OCI-LY1 (cell line): ENCODE measurements at regions not wholly inside any gene's neighbourhood (a gene's known extent, or its start where the extent isn't known, plus 50 kb on each side); places are given as distances from the start of the nearest gene placed in this dataset.
A peak's percentile ranks its signal among the peaks of the same experiment; 100 is the strongest.

Experiments used
- H2AFZ ChIP-seq: fragments of 200-600 bp; sonication (generic), shearing (Covaris generic); 2 replicates; pipeline ENCODE4 v1.6.0; 2014; ENCODE audit warnings: antibody characterized with exemption, mild to moderate bottlenecking, low read length
- H3F3A ChIP-seq: fragments of 200-600 bp; sonication (generic), shearing (Covaris generic); 2 replicates; pipeline ENCODE4 v1.6.0; 2014; ENCODE audit warnings: mild to moderate bottlenecking, antibody characterized with exemption, low read length, moderate library complexity; ENCODE audit not compliant: insufficient read depth
- H3K27ac ChIP-seq: fragments of 200-600 bp; sonication (generic); 2 replicates; pipeline ENCODE4 v1.5.1; 2014; ENCODE audit warnings: low read length, mixed run types, mild to moderate bottlenecking, low read depth; ENCODE audit not compliant: poor library complexity, severe bottlenecking
- H3K27me3 ChIP-seq: fragments of 200-600 bp; sonication (generic); 2 replicates; pipeline ENCODE4 v1.6.0; 2014; ENCODE audit warnings: antibody characterized with exemption, mild to moderate bottlenecking, low read length, moderate library complexity; ENCODE audit not compliant: insufficient read depth
- H3K36me3 ChIP-seq: fragments of 200-600 bp; sonication (generic); 2 replicates; pipeline ENCODE4 v1.6.1; 2014; ENCODE audit warnings: mild to moderate bottlenecking, antibody characterized with exemption, low read length, moderate library complexity, mixed read lengths; ENCODE audit not compliant: insufficient read depth
- H3K4me1 ChIP-seq: fragments of 200-600 bp; sonication (generic); 2 replicates; pipeline ENCODE4 v1.5.1; 2014; ENCODE audit warnings: mild to moderate bottlenecking, low read length, moderate library complexity; ENCODE audit not compliant: insufficient read depth, severe bottlenecking
- H3K4me2 ChIP-seq: fragments of 200-600 bp; sonication (generic), shearing (Covaris generic); 2 replicates; pipeline ENCODE4 v1.6.1; 2014; ENCODE audit warnings: low read length
- H3K4me3 ChIP-seq: fragments of 200-600 bp; sonication (generic); 2 replicates; pipeline ENCODE4 v1.5.1; 2014; ENCODE audit warnings: low read length, low read depth, mild to moderate bottlenecking, mixed read lengths; ENCODE audit not compliant: poor library complexity, severe bottlenecking
- H3K79me2 ChIP-seq: fragments of 200-600 bp; shearing (Covaris generic); 2 replicates; pipeline ENCODE4 v1.6.1; 2016; ENCODE audit warnings: mixed run types, low read length, mixed read lengths; ENCODE audit not compliant: insufficient read depth
- H3K9ac ChIP-seq: fragments of 200-600 bp; sonication (generic), shearing (Covaris generic); 2 replicates; pipeline ENCODE4 v1.6.1; 2014; ENCODE audit warnings: mild to moderate bottlenecking, low read length, mixed read lengths
- H3K9me2 ChIP-seq: fragments of 200-600 bp; sonication (generic), shearing (Covaris generic); 2 replicates; pipeline ENCODE4 v1.6.1; 2014; ENCODE audit warnings: low read depth, mild to moderate bottlenecking, low read length, mixed read lengths
- H3K9me3 ChIP-seq: fragments of 200-600 bp; shearing (Covaris generic); 2 replicates; pipeline ENCODE4 v1.6.1; 2014; ENCODE audit warnings: low read length, mixed read lengths
- H4K20me1 ChIP-seq: fragments of 200-600 bp; sonication (generic), shearing (Covaris generic); 2 replicates; pipeline ENCODE4 v1.6.0; 2016; ENCODE audit warnings: mild to moderate bottlenecking, low read length; ENCODE audit not compliant: insufficient read depth
- CTCF ChIP-seq: fragments of 200-600 bp; sonication (generic), shearing (Covaris generic); IDR thresholded peaks from 2 replicates; pipeline ENCODE4 v1.5.1; 2017; ENCODE audit warnings: mild to moderate bottlenecking, antibody characterized with exemption, low read length, moderate library complexity, mixed read lengths
- EZH2 ChIP-seq: fragments of 200-600 bp; sonication (generic), shearing (Covaris generic); IDR thresholded peaks from 2 replicates; pipeline ENCODE4 v1.8.0; 2017; ENCODE audit warnings: borderline replicate concordance, mixed run types, mild to moderate bottlenecking, antibody characterized with exemption, low read length, moderate library complexity, mixed read lengths

GRCh38 chr6:92706976-92707375 is 712.4 kb downstream of the EPHA7 start:
- H2AFZ ChIP-seq = no peak overlapping the region
- no peak overlapping the region for H3K27ac ChIP-seq
- H3K4me3 ChIP-seq = no peak overlapping the region
- H3K9ac ChIP-seq = no peak overlapping the region
- H3K4me2 ChIP-seq = no peak overlapping the region
- H3K9me2 ChIP-seq = no peaks in the 10 kb centered on the region
- H3K27me3 ChIP-seq = no peaks in the 10 kb centered on the region
- no peak for TF ChIP-seq EZH2
- no peak for TF ChIP-seq CTCF
- no peaks in the 10 kb centered on the region for H3F3A ChIP-seq
- H3K36me3 ChIP-seq = no peaks in the 10 kb centered on the region
- H4K20me1 ChIP-seq = no peaks in the 10 kb centered on the region
- peaks cover 20% of the 10 kb centered on the region for H3K4me1 ChIP-seq
- no peaks in the 10 kb centered on the region for H3K79me2 ChIP-seq
- no peaks in the 10 kb centered on the region for H3K9me3 ChIP-seq

- H3K4me3 ChIP-seq = no peak overlapping the region
- H4K20me1 ChIP-seq = no peaks in the 10 kb centered on the region
- H3K9me2 ChIP-seq = no peaks in the 10 kb centered on the region
- no peaks in the 10 kb centered on the region for H3K27me3 ChIP-seq
- peaks cover 22% of the 10 kb centered on the region for H3K4me1 ChIP-seq
- no peak overlapping the region; the same call in 1 of the 2 replicates for H3K4me2 ChIP-seq
- no peaks in the 10 kb centered on the region for H3K9me3 ChIP-seq
- H3K9ac ChIP-seq = no peak overlapping the region
- H3K79me2 ChIP-seq = no peaks in the 10 kb centered on the region
- H2AFZ ChIP-seq = no peak overlapping the region
- no peaks in the 10 kb centered on the region for H3F3A ChIP-seq
- H3K27ac ChIP-seq = peak overlapping the region; percentile 48
- no peak for TF ChIP-seq CTCF
- no peak for TF ChIP-seq EZH2
- H3K36me3 ChIP-seq = no peaks in the 10 kb centered on the region
Observed at GRCh38 chr6:92701425-92702096, 717.8 kb downstream of the EPHA7 start.

- TF ChIP-seq EZH2 (no peak), CTCF (no peak)
- Histone ChIP-seq H4K20me1 (no peaks in the 10 kb centered on the region), H3K27ac (peak overlapping the region; percentile 48), H3K9me2 (no peaks in the 10 kb centered on the region), H3K27me3 (no peaks in the 10 kb centered on the region), H3K9me3 (no peaks in the 10 kb centered on the region), H3K4me3 (no peak overlapping the region), H3K4me1 (peaks cover 22% of the 10 kb centered on the region), H3K79me2 (no peaks in the 10 kb centered on the region), H3K4me2 (peak overlapping the region; percentile 31; the same call in 1 of the 2 replicates), H3F3A (no peaks in the 10 kb centered on the region), H3K9ac (no peak overlapping the region), H3K36me3 (no peaks in the 10 kb centered on the region), H2AFZ (peak overlapping the region; percentile 45; the same call in 1 of the 2 replicates)
Observed at GRCh38 chr6:92700411-92700810, 718.9 kb downstream of the EPHA7 start.
